Fibroblast of pulmonary artery (primary cell): ENCODE measurements at regions not wholly inside any gene's neighbourhood (a gene's known extent, or its start where the extent isn't known, plus 50 kb on each side); places are given as distances from the start of the nearest gene placed in this dataset.
"Not testable (repeated sequence)": the region's sequence is repeated elsewhere in the genome, so short reads cannot be mapped to it uniquely, and the experiment has no call there.

Source experiments
- DNase-seq: peaks from one replicate; pipeline ENCODE4 v3.0.0-alpha.2; 2010; ENCODE audit warnings: low read depth
- H3K4me3 ChIP-seq: replicated peaks from 2 replicates; pipeline ENCODE4 v1.5.1; 2011; ENCODE audit warnings: low read depth, mild to moderate bottlenecking, control low read depth, low read length, moderate library complexity
- TF ChIP-seq, protein P1 (sequence below): IDR thresholded peaks from 2 replicates; pipeline ENCODE4 v1.5.1; 2011; ENCODE audit warnings: mild to moderate bottlenecking, control low read depth, low read length, inconsistent platforms; ENCODE audit errors: missing control alignments

DNA sequence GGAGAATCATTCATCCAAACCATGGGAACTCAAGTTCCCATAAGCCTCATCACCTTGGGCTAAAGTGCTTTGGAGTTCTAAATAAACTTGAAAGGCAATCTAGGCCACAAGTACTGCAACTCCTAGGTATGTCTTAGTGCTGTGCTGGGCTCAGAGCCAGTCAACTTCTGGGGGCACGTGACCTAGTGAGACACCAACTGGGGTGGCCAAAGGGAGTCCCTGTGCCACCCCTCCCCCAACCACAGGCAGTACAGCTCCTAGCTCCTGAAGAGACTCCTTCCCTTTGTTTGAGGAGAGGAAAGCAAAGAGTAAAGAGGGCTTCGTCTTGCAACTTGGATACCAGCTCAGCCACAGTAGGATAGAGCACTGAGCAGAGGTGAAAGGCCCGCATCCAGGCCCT lies 154.2 kb upstream of the IL1RAPL2 start:
- H3K4me3 ChIP-seq, result no peak overlapping the region
- no peak for DNase-seq
- TF ChIP-seq, protein P1, sequence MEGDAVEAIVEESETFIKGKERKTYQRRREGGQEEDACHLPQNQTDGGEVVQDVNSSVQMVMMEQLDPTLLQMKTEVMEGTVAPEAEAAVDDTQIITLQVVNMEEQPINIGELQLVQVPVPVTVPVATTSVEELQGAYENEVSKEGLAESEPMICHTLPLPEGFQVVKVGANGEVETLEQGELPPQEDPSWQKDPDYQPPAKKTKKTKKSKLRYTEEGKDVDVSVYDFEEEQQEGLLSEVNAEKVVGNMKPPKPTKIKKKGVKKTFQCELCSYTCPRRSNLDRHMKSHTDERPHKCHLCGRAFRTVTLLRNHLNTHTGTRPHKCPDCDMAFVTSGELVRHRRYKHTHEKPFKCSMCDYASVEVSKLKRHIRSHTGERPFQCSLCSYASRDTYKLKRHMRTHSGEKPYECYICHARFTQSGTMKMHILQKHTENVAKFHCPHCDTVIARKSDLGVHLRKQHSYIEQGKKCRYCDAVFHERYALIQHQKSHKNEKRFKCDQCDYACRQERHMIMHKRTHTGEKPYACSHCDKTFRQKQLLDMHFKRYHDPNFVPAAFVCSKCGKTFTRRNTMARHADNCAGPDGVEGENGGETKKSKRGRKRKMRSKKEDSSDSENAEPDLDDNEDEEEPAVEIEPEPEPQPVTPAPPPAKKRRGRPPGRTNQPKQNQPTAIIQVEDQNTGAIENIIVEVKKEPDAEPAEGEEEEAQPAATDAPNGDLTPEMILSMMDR, result no peak

DNA sequence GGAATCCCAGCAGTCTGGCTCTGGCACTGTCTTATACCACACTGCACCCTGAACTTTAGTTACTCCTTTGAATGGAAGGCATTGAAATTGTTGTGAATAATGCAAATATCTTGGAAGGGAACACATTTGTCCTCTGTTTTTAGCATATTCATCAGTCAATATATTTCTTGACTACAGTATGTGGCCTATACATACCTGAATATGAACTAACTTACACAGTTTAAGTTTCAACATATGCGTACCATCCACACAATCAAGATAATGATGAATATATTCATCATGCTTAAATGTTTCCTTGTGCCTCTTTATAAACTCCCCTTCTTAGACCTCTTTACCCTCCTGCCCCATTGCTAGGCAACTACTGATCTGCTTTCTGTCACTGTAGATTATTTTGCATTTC lies 145.7 kb upstream of the ESX1 start:
- TF ChIP-seq, protein P1, result no peak
- no peak overlapping the region for H3K4me3 ChIP-seq
- DNase-seq, result no peak

DNA sequence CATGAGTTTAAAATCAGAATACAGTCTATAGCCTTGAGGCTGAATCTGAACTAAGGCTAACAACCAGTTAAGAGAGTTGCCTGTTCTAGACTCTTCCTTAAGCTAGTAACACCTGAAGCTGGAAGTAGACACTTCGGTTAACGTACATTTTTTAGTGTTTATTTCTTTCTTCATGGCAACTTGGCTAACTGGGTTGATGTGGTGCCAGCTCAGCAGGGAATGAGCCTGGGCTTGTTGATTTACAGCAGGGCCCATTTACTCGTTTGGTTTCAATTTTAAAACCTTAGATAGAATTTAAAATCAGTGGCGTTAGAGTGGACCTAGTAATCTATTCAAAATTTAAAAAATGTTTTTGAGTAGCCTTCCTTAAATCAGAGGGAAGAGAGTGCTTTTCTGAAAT lies 137.6 kb upstream of the ESX1 start:
- TF ChIP-seq, protein P1, result no peak
- H3K4me3 ChIP-seq, result no peak overlapping the region

DNA sequence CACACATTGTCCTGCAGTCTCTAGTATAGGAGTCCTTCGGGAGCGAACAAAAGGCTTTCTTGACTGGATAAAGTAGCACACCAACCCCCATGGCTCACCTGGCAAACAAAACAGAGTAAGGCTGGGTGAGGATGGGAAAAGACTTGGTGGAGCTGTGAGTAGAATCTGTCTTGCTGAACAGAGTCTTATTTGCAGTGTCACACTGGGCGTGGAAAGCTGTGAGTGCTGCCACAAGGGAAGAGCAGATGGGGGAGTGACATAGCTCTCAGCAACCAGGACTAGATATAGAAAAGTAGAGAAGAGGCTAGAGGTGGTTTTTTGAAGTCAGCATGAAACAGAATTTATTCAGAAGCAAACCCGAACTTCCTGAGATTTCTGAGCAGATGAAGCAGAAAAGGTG lies 137.2 kb upstream of the ESX1 start:
- H3K4me3 ChIP-seq, result no peak overlapping the region
- DNase-seq, result no peak
- TF ChIP-seq, protein P1, result no peak

More for the DNA sequence above, 137.6 kb upstream of the ESX1 start:
- no peak for DNase-seq

DNA sequence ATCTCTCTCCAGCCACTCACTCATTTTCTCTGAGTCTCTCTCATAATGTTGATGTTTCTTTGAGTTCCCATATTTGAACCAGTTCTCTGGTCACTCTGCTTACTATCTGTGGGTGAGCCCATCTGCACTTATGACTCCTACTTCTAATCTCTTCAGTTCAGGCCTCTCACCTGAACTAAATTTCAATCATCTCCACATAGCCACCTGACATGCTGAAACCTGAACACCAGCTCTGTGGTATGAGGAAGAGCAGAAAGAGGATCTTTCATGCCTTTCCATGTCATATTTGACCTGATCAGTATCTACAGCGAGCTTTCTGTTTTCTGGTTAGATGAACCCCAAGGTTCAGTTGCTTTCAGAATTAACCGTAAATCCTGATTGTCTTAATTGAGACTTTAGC lies 122.2 kb upstream of the ESX1 start:
- TF ChIP-seq, protein P1, result no peak
- DNase-seq, result no peak
- no peak overlapping the region for H3K4me3 ChIP-seq

DNA sequence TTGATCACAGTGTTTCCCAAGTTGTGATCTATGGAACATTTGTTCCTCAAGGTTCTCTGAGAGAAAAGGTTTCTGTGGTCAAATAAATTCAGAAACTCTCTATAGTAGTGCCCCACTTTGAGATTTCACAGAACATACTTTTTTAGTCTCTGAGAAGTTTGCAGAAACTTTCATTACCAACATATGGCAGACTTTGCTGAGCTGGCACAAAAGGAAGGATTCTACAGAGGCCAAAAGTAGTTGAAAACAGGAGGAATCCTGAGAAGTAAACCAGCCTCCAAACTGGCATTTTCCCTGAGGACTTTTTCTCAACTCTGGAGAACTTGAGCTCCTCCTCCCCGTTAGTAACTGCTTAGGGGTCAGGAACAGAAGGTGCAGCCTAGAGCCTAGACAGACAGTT lies 117.8 kb upstream of the ESX1 start:
- no peak for DNase-seq
- no peak overlapping the region for H3K4me3 ChIP-seq
- TF ChIP-seq, protein P1, result no peak

DNA sequence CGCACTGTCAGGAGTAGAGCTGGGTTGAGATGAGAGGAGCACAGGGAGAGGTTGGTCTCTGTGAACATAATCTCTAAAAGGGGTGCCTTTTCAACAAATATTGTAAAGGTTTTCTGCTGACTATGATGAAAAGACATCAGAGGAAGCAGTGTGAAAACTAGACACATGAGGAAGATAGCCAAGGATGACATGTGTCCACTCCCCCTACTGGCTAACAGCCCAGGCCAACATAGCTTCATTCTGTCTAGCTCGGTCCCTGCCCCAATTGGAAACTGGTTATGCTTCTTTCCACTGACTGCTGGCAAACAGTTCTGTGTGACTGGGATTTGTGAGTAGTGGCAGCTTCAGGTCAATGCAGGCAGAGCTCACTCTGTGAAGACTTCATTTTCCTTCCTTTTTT lies 115.4 kb upstream of the ESX1 start:
- H3K4me3 ChIP-seq, result no peak overlapping the region
- DNase-seq, result no peak
- TF ChIP-seq, protein P1, result no peak

DNA sequence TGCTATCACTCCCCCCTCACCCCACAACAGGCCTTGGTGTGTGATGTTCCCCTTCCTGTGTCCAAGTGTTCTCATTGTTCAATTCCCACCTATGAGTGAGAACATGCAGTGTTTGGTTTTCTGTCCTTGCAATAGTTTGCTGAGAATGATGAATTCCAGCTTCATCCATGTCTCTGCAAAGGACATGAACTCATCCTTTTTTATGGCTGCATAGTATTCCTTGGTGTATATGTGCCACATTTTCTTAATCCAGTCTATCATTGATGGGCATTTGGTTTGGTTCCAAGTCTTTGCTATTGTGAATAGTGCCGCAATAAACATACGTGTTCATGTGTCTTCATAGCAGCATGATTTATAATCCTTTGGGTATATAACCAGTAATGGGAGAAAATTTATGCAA lies 106.0 kb upstream of the ESX1 start:
- H3K4me3 ChIP-seq, DNase-seq: not testable (repeated sequence)
